Stomach (tissue), 8 donors: ENCODE measurements at regions not wholly inside any gene's neighbourhood (a gene's known extent, or its start where the extent isn't known, plus 50 kb on each side); places are given as distances from the start of the nearest gene placed in this dataset.
A peak's percentile ranks its signal among the peaks of the same experiment; 100 is the strongest.

Experiments used
- DNase-seq, 2 donors: peaks; one replicate each; pipeline versions ENCODE4 v3.0.0 to v3.0.0-alpha.2; 2013 to 2019
- H3K27ac ChIP-seq, 5 donors: fragments of 200-600 bp in 4 of 5; sonication (generic) in 4 of 5; one replicate each; pipeline ENCODE4 v1.5.1; 2013 to 2019; ENCODE audit warnings: mild to moderate bottlenecking in 1 of 5, moderate library complexity in 1 of 5
- H3K27me3 ChIP-seq, 3 donors: fragments of 200-600 bp; sonication (generic); one replicate each; pipeline ENCODE4 v1.5.1; 2017 to 2019; ENCODE audit warnings: mixed run types in 1 of 3
- H3K36me3 ChIP-seq, 4 donors: fragments of 200-600 bp; sonication (generic); 1 replicate in 3 of 4; 2 replicates in 1 of 4; pipeline ENCODE4 v1.5.1; 2016 to 2019
- H3K4me1 ChIP-seq, 4 donors: fragments of 200-600 bp; sonication (generic); one replicate each; pipeline ENCODE4 v1.5.1; 2016 to 2019
- H3K4me3 ChIP-seq, 4 donors: fragments of 200-600 bp; sonication (generic) in 3 of 4; one replicate each; pipeline ENCODE4 v1.5.1; 2016 to 2019; ENCODE audit warnings: mild to moderate bottlenecking in 1 of 4
- H3K9me3 ChIP-seq, 4 donors: fragments of 200-600 bp; sonication (generic); one replicate each; pipeline ENCODE4 v1.5.1; 2016 to 2019
- CTCF ChIP-seq, 7 experiments: fragments of 450-650 bp in 4 of 7; fragments of 200-600 bp in 3 of 7; sonication (generic) in 3 of 7; IDR thresholded peaks; one replicate each; pipeline ENCODE4 v1.5.1; 2016 to 2019; ENCODE audit warnings: antibody characterized with exemption in 7 of 7, control low read depth in 2 of 7, mild to moderate bottlenecking in 1 of 7
- EP300 ChIP-seq: sonication (generic); formaldehyde crosslinking; IDR thresholded peaks from one replicate; pipeline ENCODE4 v1.6.1; 2017; ENCODE audit warnings: antibody characterized with exemption
- POLR2A ChIP-seq, 4 donors: fragments of 450-650 bp; IDR thresholded peaks; one replicate each; pipeline ENCODE4 v1.6.1; 2016; ENCODE audit warnings: antibody characterized with exemption in 4 of 4, control low read depth in 2 of 4, mild to moderate bottlenecking in 1 of 4, moderate library complexity in 1 of 4
- POLR2AphosphoS5 ChIP-seq, 3 donors: sonication (generic); formaldehyde crosslinking; IDR thresholded peaks; one replicate each; pipeline ENCODE4 v1.6.1; 2016; ENCODE audit warnings: antibody characterized with exemption in 3 of 3
- WGBS, 5 donors: extraction: QIAGEN DNeasy Blood & Tissue Kit in 3 of 5; methylation state at CpG; one replicate each; pipeline versions ENCODE4 v1.1.5 to v1.1.7; 2013 to 2018; 5-methylcytosine and 5-hydroxymethylcytosine counted together
- intact Hi-C: fragments of 100-400 bp; cut with DNase I; formaldehyde crosslinking; loops from one replicate; pipeline ENCODE4 v1.15.1; 2023; ENCODE audit warnings: low total_unique reads
- donor health status: healthy with polysubstance abuse.
- donor health status: Bipolar disorder and iron deficiency.
- donor health status: healthy.

- intact Hi-C loops, result no loop called here
- no peaks in the 10 kb centered on the region for H3K36me3 ChIP-seq
- no peak overlapping the region for H3K4me3 ChIP-seq
These were observed 297.0 kb downstream of the MAP2K6 start for GRCh38 chr17:69711541-69711940.

GRCh38 chr17:69712801-69713311, 298.4 kb downstream of the MAP2K6 start:
- 57 to 70% (median 62%) methylated on average over 2 of the region's 2 CpGs for WGBS, 5 donors
- intact Hi-C loops, result no loop called here
- TF ChIP-seq EP300 (no peak), POLR2A (IDR thresholded peaks at IDR 0.05) (no peak), CTCF (IDR thresholded peaks at IDR 0.05) (no peak), POLR2AphosphoS5 (IDR thresholded peaks at IDR 0.05) (no peak)
- Histone ChIP-seq H3K36me3 (no peaks in the 10 kb centered on the region), H3K9me3 (no peaks in the 10 kb centered on the region), H3K4me3 (no peak overlapping the region), H3K27ac (no peak overlapping the region), H3K4me1 (peaks cover 0 to 30% (median 7%) of the 10 kb centered on the region in 4 donors), H3K27me3 (no peaks in the 10 kb centered on the region)
- DNase-seq, result no peak

More at GRCh38 chr17:69711541-69711940, 297.0 kb downstream of the MAP2K6 start:
- no peak for TF ChIP-seq EP300
- peaks cover 0 to 18% (median 2%) of the 10 kb centered on the region in 4 donors for H3K4me1 ChIP-seq
- DNase-seq, result no peak
- 48 to 78% (median 68%) methylated on average over 4 of the region's 4 CpGs for WGBS, 5 donors
- H3K9me3 ChIP-seq, result no peaks in the 10 kb centered on the region
- no peak overlapping the region for H3K27ac ChIP-seq
- no peaks in the 10 kb centered on the region for H3K27me3 ChIP-seq

- no peak for TF ChIP-seq POLR2AphosphoS5 (IDR thresholded peaks at IDR 0.05)
- no peak for TF ChIP-seq POLR2A (IDR thresholded peaks at IDR 0.05)
- no peak for TF ChIP-seq CTCF (IDR thresholded peaks at IDR 0.05)
- no peak for TF ChIP-seq EP300
- H3K9me3 ChIP-seq, result no peaks in the 10 kb centered on the region
- H3K4me3 ChIP-seq, result no peak overlapping the region
- H3K27me3 ChIP-seq, result no peaks in the 10 kb centered on the region
- H3K36me3 ChIP-seq, result no peaks in the 10 kb centered on the region
- intact Hi-C loops, result no loop called here
- 60 to 78% (median 62%) methylated on average over 4 of the region's 4 CpGs for WGBS, 5 donors
- H3K4me1 ChIP-seq, result peaks cover 0 to 30% (median 7%) of the 10 kb centered on the region in 4 donors
- no peak overlapping the region for H3K27ac ChIP-seq
- no peak for DNase-seq
These were observed 299.3 kb downstream of the MAP2K6 start for GRCh38 chr17:69713815-69714214.

- DNase-seq, result peak in 1 of 2 donors; percentile 20
- Histone ChIP-seq H3K9me3 (no peaks in the 10 kb centered on the region), H3K4me1 (peaks cover 0 to 30% (median 7%) of the 10 kb centered on the region in 4 donors), H3K36me3 (no peaks in the 10 kb centered on the region), H3K4me3 (no peak overlapping the region), H3K27ac (no peak overlapping the region), H3K27me3 (no peaks in the 10 kb centered on the region)
- 10 to 31% (median 19%) methylated on average over 2 of the region's 2 CpGs for WGBS, 5 donors
- TF ChIP-seq EP300, result no peak
- TF ChIP-seq POLR2A (IDR thresholded peaks at IDR 0.05), result no peak
- TF ChIP-seq POLR2AphosphoS5 (IDR thresholded peaks at IDR 0.05), result peak in 1 of 3 donors; percentile 32
- TF ChIP-seq CTCF (IDR thresholded peaks at IDR 0.05), result no peak
- intact Hi-C loops, result no loop called here
These were observed 300.2 kb downstream of the MAP2K6 start for GRCh38 chr17:69714669-69715068.

- Histone ChIP-seq H3K27me3 (no peaks in the 10 kb centered on the region), H3K4me3 (no peak overlapping the region), H3K36me3 (no peaks in the 10 kb centered on the region), H3K9me3 (no peaks in the 10 kb centered on the region), H3K4me1 (peaks cover 0 to 30% (median 7%) of the 10 kb centered on the region in 4 donors), H3K27ac (no peak overlapping the region)
- no peak for TF ChIP-seq EP300
- no peak for TF ChIP-seq POLR2AphosphoS5 (IDR thresholded peaks at IDR 0.05)
- TF ChIP-seq CTCF (IDR thresholded peaks at IDR 0.05), result no peak
- TF ChIP-seq POLR2A (IDR thresholded peaks at IDR 0.05), result no peak
- no peak for DNase-seq
- intact Hi-C loops, result no loop called here
- WGBS, 5 donors, result 91 to 97% (median 96%) methylated on average over 4 of the region's 4 CpGs
These were observed 301.2 kb downstream of the MAP2K6 start for GRCh38 chr17:69715656-69716055.
